Prostate gland (tissue), 2 donors: ENCODE measurements at regions not wholly inside any gene's neighbourhood (a gene's known extent, or its start where the extent isn't known, plus 50 kb on each side); places are given as distances from the start of the nearest gene placed in this dataset.

ENCODE experiments used
- POLR2A ChIP-seq: fragments of 450-650 bp; IDR thresholded peaks from one replicate; pipeline ENCODE4 v1.6.1; 2016; ENCODE audit warnings: antibody characterized with exemption, mild to moderate bottlenecking
- POLR2AphosphoS5 ChIP-seq: sonication (generic); formaldehyde crosslinking; IDR thresholded peaks from one replicate; pipeline ENCODE4 v1.6.1; 2017; ENCODE audit warnings: antibody characterized with exemption
- TF ChIP-seq, protein P1 (sequence below), 4 experiments: fragments of 200-600 bp in 2 of 4; fragments of 450-650 bp in 2 of 4; sonication (generic) in 2 of 4; IDR thresholded peaks; 1 replicate in 3 of 4; 2 replicates in 1 of 4; pipeline ENCODE4 v1.5.1; 2016 to 2019; ENCODE audit warnings: antibody characterized with exemption in 4 of 4, mild to moderate bottlenecking in 2 of 4, moderate library complexity in 2 of 4

DNA sequence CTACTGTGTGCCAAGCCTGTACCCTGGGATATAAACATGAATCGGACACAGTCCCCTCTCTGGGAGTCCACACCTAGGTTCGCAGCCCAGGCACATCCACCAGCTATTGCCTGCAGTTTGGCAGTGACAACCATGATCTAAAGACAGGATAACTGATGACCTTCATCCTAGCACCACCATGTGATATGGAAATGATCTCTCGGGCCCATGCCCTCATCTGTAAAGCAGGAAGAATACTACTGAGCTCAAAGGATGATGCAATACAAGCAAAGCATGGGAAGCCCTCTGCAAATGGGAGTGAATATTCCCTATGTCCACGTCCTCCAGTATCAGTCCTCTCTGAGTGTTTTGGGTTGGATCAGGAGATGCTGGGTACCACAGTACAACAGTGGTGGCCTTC, 80.9 kb upstream of the MSX1 start:
- TF ChIP-seq, protein P1, sequence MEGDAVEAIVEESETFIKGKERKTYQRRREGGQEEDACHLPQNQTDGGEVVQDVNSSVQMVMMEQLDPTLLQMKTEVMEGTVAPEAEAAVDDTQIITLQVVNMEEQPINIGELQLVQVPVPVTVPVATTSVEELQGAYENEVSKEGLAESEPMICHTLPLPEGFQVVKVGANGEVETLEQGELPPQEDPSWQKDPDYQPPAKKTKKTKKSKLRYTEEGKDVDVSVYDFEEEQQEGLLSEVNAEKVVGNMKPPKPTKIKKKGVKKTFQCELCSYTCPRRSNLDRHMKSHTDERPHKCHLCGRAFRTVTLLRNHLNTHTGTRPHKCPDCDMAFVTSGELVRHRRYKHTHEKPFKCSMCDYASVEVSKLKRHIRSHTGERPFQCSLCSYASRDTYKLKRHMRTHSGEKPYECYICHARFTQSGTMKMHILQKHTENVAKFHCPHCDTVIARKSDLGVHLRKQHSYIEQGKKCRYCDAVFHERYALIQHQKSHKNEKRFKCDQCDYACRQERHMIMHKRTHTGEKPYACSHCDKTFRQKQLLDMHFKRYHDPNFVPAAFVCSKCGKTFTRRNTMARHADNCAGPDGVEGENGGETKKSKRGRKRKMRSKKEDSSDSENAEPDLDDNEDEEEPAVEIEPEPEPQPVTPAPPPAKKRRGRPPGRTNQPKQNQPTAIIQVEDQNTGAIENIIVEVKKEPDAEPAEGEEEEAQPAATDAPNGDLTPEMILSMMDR (IDR thresholded peaks at IDR 0.05) = no peak
- TF ChIP-seq POLR2A (no peak), POLR2AphosphoS5 (no peak)
